Suprapubic skin (tissue), 4 donors: ENCODE measurements at regions not wholly inside any gene's neighbourhood (a gene's known extent, or its start where the extent isn't known, plus 50 kb on each side); places are given as distances from the start of the nearest gene placed in this dataset.

Experiments used
- DNase-seq, 2 donors: peaks; one replicate each; pipeline ENCODE4 v3.0.0-alpha.2; 2019; ENCODE audit warnings: low spot score in 2 of 2
- H3K27ac ChIP-seq: fragments of 200-600 bp; sonication (generic); one replicate; pipeline ENCODE4 v1.5.1; 2019
- H3K27me3 ChIP-seq: fragments of 200-600 bp; sonication (generic); one replicate; pipeline ENCODE4 v1.5.1; 2019
- H3K36me3 ChIP-seq: fragments of 200-600 bp; sonication (generic); one replicate; pipeline ENCODE4 v1.5.1; 2019
- H3K4me1 ChIP-seq: fragments of 200-600 bp; sonication (generic); one replicate; pipeline ENCODE4 v1.5.1; 2019
- H3K4me3 ChIP-seq: fragments of 200-600 bp; sonication (generic); one replicate; pipeline ENCODE4 v1.5.1; 2019; ENCODE audit warnings: mild to moderate bottlenecking
- H3K9me3 ChIP-seq: fragments of 200-600 bp; sonication (generic); one replicate; pipeline ENCODE4 v1.5.1; 2019
- CTCF ChIP-seq, 2 donors: fragments of 200-600 bp in 1 of 2; fragments of 450-650 bp in 1 of 2; sonication (generic) in 1 of 2; IDR thresholded peaks; one replicate each; pipeline ENCODE4 v1.5.1; 2016 to 2019; ENCODE audit warnings: antibody characterized with exemption in 2 of 2, mild to moderate bottlenecking in 1 of 2, moderate library complexity in 1 of 2
- EP300 ChIP-seq: sonication (generic); formaldehyde crosslinking; IDR thresholded peaks from one replicate; pipeline ENCODE4 v1.6.1; 2017; ENCODE audit warnings: antibody characterized with exemption
- POLR2A ChIP-seq, 2 donors: fragments of 450-650 bp; IDR thresholded peaks; one replicate each; pipeline ENCODE4 v1.6.1; 2017; ENCODE audit warnings: antibody characterized with exemption in 2 of 2, mild to moderate bottlenecking in 2 of 2, moderate library complexity in 2 of 2
- POLR2AphosphoS5 ChIP-seq, 3 donors: sonication (generic); formaldehyde crosslinking; IDR thresholded peaks; one replicate each; pipeline ENCODE4 v1.6.1; 2017; ENCODE audit warnings: antibody characterized with exemption in 3 of 3
- WGBS: methylation state at CpG from one replicate; pipeline ENCODE4 v1.1.5; 2018; 5-methylcytosine and 5-hydroxymethylcytosine counted together

GRCh38 chr5:107112216-107112615, 558.5 kb downstream of the EFNA5 start:
- no peaks in the 10 kb centered on the region for H3K4me1 ChIP-seq
- DNase-seq = no peak
- H3K4me3 ChIP-seq = no peak overlapping the region
- H3K9me3 ChIP-seq = peaks cover 5% of the 10 kb centered on the region
- TF ChIP-seq EP300 (no peak), CTCF (IDR thresholded peaks at IDR 0.05) (no peak), POLR2AphosphoS5 (IDR thresholded peaks at IDR 0.05) (no peak), POLR2A (IDR thresholded peaks at IDR 0.05) (no peak)
- no peaks in the 10 kb centered on the region for H3K36me3 ChIP-seq
- WGBS = 50% methylated on average over 5 of the region's 5 CpGs
- H3K27ac ChIP-seq = no peak overlapping the region
- H3K27me3 ChIP-seq = no peaks in the 10 kb centered on the region

- TF ChIP-seq POLR2AphosphoS5 (IDR thresholded peaks at IDR 0.05) = no peak
- TF ChIP-seq EP300 = no peak
- TF ChIP-seq CTCF (IDR thresholded peaks at IDR 0.05) = no peak
- TF ChIP-seq POLR2A (IDR thresholded peaks at IDR 0.05) = no peak
- H3K27ac ChIP-seq = no peak overlapping the region
- 91% methylated on average over 8 of the region's 8 CpGs for WGBS
- H3K4me1 ChIP-seq = no peaks in the 10 kb centered on the region
- H3K27me3 ChIP-seq = no peaks in the 10 kb centered on the region
- no peaks in the 10 kb centered on the region for H3K36me3 ChIP-seq
- DNase-seq = no peak
- no peak overlapping the region for H3K4me3 ChIP-seq
- H3K9me3 ChIP-seq = no peaks in the 10 kb centered on the region
These were observed 566.4 kb downstream of the EFNA5 start for GRCh38 chr5:107104040-107104995.

- Histone ChIP-seq H3K36me3 (no peaks in the 10 kb centered on the region), H3K4me1 (no peaks in the 10 kb centered on the region), H3K4me3 (no peak overlapping the region), H3K9me3 (no peaks in the 10 kb centered on the region), H3K27me3 (no peaks in the 10 kb centered on the region), H3K27ac (no peak overlapping the region)
- WGBS = 89% methylated on average over 3 of the region's 3 CpGs
- DNase-seq = no peak
- TF ChIP-seq POLR2A (IDR thresholded peaks at IDR 0.05) (no peak), CTCF (IDR thresholded peaks at IDR 0.05) (no peak), POLR2AphosphoS5 (IDR thresholded peaks at IDR 0.05) (no peak)
These were observed 567.2 kb downstream of the EFNA5 start for GRCh38 chr5:107103522-107103921.

- Histone ChIP-seq H3K9me3 (no peaks in the 10 kb centered on the region), H3K27ac (no peak overlapping the region), H3K27me3 (no peaks in the 10 kb centered on the region), H3K36me3 (no peaks in the 10 kb centered on the region), H3K4me3 (no peak overlapping the region), H3K4me1 (no peaks in the 10 kb centered on the region)
- TF ChIP-seq CTCF (IDR thresholded peaks at IDR 0.05) (no peak), EP300 (no peak), POLR2A (IDR thresholded peaks at IDR 0.05) (no peak), POLR2AphosphoS5 (IDR thresholded peaks at IDR 0.05) (no peak)
- WGBS = 76% methylated on average over 3 of the region's 3 CpGs
- no peak for DNase-seq
These were observed 570.6 kb downstream of the EFNA5 start for GRCh38 chr5:107100121-107100520.

GRCh38 chr5:107099506-107099905, 571.2 kb downstream of the EFNA5 start:
- H3K9me3 ChIP-seq = no peaks in the 10 kb centered on the region
- 75% methylated on average over 4 of the region's 4 CpGs for WGBS
- H3K27me3 ChIP-seq = no peaks in the 10 kb centered on the region
- no peaks in the 10 kb centered on the region for H3K36me3 ChIP-seq
- TF ChIP-seq POLR2AphosphoS5 (IDR thresholded peaks at IDR 0.05) = no peak
- no peak for TF ChIP-seq EP300
- no peak for TF ChIP-seq CTCF (IDR thresholded peaks at IDR 0.05)
- TF ChIP-seq POLR2A (IDR thresholded peaks at IDR 0.05) = no peak
- H3K4me3 ChIP-seq = no peak overlapping the region
- no peak overlapping the region for H3K27ac ChIP-seq
- H3K4me1 ChIP-seq = no peaks in the 10 kb centered on the region
- DNase-seq = no peak
